Omental fat pad (tissue), 3 donors: ENCODE measurements at regions not wholly inside any gene's neighbourhood (a gene's known extent, or its start where the extent isn't known, plus 50 kb on each side); places are given as distances from the start of the nearest gene placed in this dataset.

Experiments used
- ATAC-seq: fragments of 150-250 bp; one replicate; pipeline ENCODE4 v1.9.1; 2016; ENCODE audit warnings: mild to moderate bottlenecking, moderate library complexity; ENCODE audit not compliant: low FRiP score
- DNase-seq: peaks from one replicate; pipeline ENCODE4 v3.0.0-alpha.2; 2019; ENCODE audit warnings: low spot score
- CTCF ChIP-seq, 3 donors: fragments of 450-650 bp; IDR thresholded peaks; one replicate each; pipeline ENCODE4 v1.5.1; 2016 to 2017; ENCODE audit warnings: antibody characterized with exemption in 3 of 3, mild to moderate bottlenecking in 3 of 3, moderate library complexity in 2 of 3

GRCh38 chr12:93042684-93043083, 113.6 kb upstream of the EEA1 start:
- no peak for DNase-seq
- TF ChIP-seq CTCF (IDR thresholded peaks at IDR 0.05), result no peak
- ATAC-seq, result no peak

- ATAC-seq (no peak), DNase-seq (no peak)
- TF ChIP-seq CTCF (IDR thresholded peaks at IDR 0.05), result no peak
Measured at GRCh38 chr12:93043192-93043876, 114.2 kb upstream of the EEA1 start.

- no peak for ATAC-seq
- TF ChIP-seq CTCF (IDR thresholded peaks at IDR 0.05), result no peak
- DNase-seq, result no peak
Measured at GRCh38 chr12:93043877-93044209, 114.7 kb upstream of the EEA1 start.

- ATAC-seq, result no peak
- DNase-seq, result no peak
- TF ChIP-seq CTCF (IDR thresholded peaks at IDR 0.05), result no peak
Measured at GRCh38 chr12:93047118-93047517, 118.0 kb upstream of the EEA1 start.

- no peak for TF ChIP-seq CTCF (IDR thresholded peaks at IDR 0.05)
- DNase-seq, result no peak
Measured at GRCh38 chr12:93048656-93049055, 119.6 kb upstream of the EEA1 start.

GRCh38 chr12:93050026-93050747, 121.1 kb upstream of the EEA1 start:
- no peak for DNase-seq
- no peak for TF ChIP-seq CTCF (IDR thresholded peaks at IDR 0.05)
- peak; percentile 23 for ATAC-seq

More at GRCh38 chr12:93048656-93049055, 119.6 kb upstream of the EEA1 start:
- no peak for ATAC-seq

GRCh38 chr12:93050748-93051081, 121.6 kb upstream of the EEA1 start:
- DNase-seq, result no peak
- no peak for TF ChIP-seq CTCF (IDR thresholded peaks at IDR 0.05)
- ATAC-seq, result no peak
